HG02840 (cell line): ENCODE measurements at regions not wholly inside any gene's neighbourhood (a gene's known extent, or its start where the extent isn't known, plus 50 kb on each side); places are given as distances from the start of the nearest gene placed in this dataset.

Experiments used
- ATAC-seq: cut with Tn5 transposase; IDR thresholded peaks from one replicate; pipeline ENCODE4 v1.9.1; 2021; ENCODE audit warnings: mild to moderate bottlenecking, moderate library complexity, moderate number of reproducible peaks; ENCODE audit not compliant: unreplicated experiment, low FRiP score

DNA sequence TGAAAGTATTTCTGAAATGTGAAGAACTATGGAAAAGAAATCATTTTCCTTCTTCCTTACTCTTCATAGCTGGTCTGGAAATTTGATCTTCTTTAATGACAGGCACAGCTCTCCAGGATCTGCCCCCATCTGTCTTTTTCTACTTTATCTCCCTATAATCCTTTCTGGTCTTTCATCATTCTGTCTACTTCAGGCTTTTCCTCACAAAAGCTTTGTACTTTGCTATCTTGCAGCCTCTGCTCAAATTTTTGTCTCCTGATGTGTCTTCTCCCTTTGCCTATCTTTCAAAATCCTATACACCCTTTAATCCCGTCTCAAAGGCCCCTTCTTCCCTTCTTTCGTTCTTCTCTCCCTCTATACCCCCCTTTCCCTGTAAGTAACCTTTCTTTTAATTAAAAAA is 114.9 kb upstream of the ATP10B start:
- no peak for ATAC-seq

DNA sequence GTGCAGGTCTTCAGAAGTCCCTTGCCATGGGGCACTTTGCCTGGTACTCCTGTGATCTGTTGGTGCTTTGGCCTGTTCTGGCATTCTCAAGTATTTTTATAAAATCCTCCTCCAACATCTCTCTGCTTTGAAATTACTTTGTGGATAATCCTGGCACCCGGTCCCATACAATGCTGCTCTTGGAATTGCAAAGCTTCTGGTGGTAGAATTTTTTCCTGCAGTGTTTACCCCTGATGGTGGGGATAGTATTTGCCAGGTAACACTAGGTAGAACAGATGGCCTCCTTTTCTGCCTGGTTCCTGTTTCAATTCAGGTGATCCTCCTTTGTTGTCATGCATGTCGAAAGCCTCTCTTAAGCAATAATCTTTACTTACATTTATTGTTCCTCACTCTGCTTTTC is 109.8 kb upstream of the ATP10B start:
- ATAC-seq = no peak

DNA sequence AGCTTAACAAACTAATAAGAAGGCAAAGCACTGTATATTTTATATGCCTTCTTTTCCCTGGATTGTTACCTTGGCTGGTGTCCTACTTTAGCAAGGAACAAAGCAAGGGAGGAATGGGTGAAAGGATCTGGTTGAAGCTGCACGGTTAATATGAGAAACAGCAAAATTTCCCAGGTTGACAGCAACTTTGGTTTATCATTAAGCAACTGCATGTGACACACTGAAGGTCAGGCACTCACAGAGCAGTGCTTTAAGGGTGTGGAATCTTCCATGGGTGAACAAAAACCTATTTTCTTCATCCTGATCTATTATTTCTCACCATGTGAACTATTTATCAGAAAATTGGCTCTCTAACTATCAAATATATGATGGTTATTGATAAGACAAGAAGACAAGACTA is 109.0 kb upstream of the ATP10B start:
- no peak for ATAC-seq

GRCh38 chr5:160960592-160960991 is 108.6 kb upstream of the ATP10B start:
- ATAC-seq = no peak

DNA sequence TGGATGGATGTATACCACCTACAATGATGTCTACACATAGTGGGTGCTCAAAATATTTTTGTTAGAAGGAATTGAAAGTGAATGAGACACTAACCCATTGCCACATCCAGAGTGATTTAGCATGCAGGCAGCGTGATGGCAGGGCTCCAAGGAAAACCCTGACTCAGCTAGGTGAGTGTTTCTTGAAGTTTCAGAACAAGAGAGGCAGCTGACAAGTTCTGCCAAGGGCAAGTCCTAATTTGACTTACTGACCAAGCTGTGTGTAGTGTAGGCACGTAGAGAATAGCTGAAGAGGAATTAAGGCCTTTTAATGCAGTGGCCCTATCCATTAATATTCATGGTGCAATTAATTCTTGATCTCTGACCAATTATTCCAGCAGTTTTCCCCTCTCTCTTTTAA is 107.8 kb upstream of the ATP10B start:
- ATAC-seq = no peak

- peak; percentile 68 for ATAC-seq
Measured at GRCh38 chr5:160957312-160957861, 105.4 kb upstream of the ATP10B start.

- ATAC-seq = no peak
Measured at GRCh38 chr5:160956051-160956450, 104.0 kb upstream of the ATP10B start.

DNA sequence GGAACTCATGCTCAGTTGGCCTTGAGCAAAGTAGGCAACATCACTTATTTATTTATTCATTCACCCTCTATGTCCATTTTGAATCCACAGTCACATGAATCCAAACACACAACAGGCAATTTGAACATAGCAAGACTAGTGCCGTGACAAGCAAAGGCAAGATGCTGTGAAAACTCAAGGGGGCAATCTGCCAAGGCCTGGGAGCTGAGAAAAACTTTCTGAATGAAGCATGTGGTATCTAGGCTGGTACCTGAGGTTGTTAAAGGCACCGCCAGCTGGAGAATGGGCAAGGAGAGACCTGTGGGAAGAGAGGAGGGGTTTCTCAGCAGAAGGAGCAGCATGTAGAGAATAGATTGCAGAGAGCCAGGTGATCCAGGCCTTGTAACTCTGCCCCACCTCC is 98.3 kb upstream of the ATP10B start:
- no peak for ATAC-seq

DNA sequence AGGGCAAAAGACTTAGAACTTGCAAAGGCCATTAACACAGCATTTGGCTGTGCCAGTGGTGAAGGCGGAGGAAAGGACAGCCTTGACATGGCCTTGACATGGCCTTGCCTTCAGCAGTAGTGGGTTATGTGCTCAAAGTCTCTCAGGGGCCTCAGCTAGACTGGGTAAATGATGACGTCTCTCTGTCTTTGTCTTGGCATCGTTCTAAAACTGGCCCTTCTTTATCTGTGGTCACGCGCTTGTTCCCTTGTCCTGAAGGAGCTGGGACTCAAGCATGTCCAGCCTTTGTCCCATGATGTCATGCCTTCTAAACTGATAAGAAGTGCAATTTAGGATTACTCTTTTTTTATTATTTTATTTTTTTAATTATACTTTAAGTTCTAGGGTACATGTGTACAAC is 88.7 kb upstream of the ATP10B start:
- no peak for ATAC-seq

DNA sequence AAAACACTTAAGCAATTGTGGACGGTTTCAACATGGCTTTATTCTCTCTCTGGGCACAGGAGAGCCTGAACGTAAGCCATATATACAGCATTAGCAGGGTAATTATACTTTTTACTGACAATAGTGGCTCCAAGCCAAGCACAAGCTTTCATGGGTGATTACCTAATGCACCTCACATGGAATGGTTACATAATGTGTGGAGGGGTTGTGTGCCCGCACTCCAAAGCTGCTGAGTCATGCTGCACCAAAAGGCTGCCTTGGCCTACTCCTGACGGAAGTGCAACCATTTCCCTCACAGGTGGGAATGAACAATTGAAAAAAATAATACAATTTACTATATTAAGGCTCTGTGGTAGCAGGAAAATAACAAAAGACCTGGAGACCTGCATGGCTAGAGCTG is 86.5 kb upstream of the ATP10B start:
- no peak for ATAC-seq

- ATAC-seq = no peak
Measured at GRCh38 chr5:160937570-160937969, 85.6 kb upstream of the ATP10B start.

DNA sequence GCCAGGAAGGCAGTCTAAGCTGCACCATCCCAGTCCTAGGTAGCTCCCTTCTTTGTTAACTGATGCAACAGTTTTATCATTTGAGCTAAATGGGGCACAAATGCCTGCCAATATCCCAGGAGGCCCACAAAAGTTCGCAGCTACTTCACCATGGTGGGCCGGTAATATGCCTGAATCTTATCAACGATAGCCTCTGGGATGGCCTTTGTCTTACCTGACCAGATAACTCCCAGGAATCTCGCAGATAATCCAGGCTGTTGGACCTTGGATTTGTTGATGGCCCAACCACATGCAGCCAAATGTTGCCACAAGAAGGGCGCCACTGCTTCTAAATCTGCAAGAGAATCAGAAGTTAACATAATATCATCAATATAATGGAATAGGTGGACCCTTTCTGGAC is 83.8 kb upstream of the ATP10B start:
- no peak for ATAC-seq

GRCh38 chr5:160931283-160931682 is 79.3 kb upstream of the ATP10B start:
- ATAC-seq = no peak

GRCh38 chr5:160930406-160930805 is 78.4 kb upstream of the ATP10B start:
- no peak for ATAC-seq

DNA sequence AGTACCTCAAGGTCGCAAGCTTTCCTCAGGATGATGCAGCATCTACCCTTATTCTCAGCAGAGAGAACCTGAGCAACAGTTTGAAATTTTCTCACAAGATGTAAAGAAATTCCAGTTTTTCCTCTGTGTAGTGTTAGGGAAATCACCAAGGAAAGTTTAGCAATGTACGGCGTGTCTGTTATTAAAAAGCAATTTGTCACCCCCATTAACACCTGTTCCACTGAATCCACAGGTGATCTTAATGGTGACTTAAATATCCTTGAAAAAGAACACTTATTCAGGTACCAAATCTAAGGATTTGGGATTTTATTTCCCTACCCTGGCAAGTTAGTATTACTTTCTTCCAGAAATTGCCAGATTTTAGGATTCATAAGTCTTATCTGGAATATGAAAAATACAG is 77.9 kb upstream of the ATP10B start:
- ATAC-seq = no peak

GRCh38 chr5:160929360-160929759 is 77.3 kb upstream of the ATP10B start:
- no peak for ATAC-seq

GRCh38 chr5:160926428-160926827 is 74.4 kb upstream of the ATP10B start:
- no peak for ATAC-seq

DNA sequence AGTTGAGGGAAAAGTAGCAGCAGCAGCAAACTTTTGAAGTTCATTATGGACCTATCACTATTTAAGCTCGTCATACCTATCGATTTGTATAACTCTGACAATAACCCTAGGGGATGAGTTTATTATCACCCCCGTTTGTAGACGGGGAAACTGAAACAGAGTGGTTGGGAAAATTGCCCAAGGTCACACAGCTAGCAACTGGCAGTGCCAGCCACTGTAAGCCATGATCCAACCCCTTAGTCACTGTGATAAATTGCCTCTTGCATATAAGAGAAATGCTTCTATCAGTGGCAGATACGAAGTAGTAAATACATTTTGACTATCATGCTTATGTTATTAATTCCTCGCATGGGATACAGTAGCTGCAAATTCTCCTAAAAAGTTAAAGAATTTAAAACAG is 73.3 kb upstream of the ATP10B start:
- no peak for ATAC-seq

DNA sequence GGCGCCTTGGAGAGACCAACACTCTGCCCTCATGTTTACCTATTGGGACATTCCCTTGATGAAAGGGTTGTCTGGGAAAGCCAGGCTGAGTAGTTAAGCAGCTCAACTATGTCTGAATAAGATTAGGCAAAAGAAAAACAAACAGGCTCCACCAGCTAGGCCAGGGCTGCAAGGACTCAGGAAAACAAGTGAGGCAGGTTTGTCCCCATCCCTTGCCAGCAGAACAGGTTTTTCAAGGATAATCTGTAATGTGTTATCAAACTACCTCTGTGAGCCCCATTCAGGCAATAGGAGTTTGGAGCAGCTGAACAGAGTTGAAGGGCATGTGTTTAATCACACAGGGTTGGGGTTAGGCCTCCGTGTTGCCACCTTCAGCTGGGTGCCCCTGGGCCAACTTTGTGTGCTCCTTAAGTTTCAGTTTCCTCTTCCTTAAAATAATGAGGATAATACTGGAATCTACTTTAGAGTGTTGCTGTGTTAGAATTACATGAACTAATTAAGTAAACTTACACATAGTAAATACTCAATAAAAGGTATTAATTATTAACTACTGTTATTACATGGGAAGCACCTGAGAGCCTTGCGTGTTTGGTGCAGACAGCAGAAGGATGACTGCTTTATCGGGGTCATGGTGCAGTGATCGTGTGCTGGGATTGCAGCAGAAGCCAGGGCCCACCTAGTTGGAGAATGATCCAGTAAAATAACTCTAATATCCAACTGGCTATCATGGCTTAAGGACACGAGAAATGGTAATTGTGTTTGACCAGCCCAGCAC is 72.1 kb upstream of the ATP10B start:
- ATAC-seq = no peak

GRCh38 chr5:160923411-160923810 is 71.4 kb upstream of the ATP10B start:
- ATAC-seq = no peak

DNA sequence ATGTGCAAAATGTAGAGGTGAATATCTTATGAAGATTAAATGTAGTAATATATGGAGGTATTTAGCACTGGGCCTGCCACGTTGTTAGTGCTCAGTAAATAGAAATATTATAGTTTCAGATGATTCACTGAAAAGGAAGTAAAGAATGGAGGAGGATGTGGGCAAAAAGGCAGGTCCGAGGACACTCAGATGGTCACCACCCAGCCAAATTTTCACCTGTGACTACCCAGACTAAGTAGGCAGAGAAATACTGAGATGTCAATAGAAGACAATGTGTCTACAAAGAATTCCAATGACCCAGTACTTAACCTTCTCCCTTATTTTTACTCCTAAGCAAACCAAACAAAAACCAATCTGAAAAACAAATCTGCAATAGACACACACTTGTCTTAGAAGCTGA is 70.3 kb upstream of the ATP10B start:
- no peak for ATAC-seq

GRCh38 chr5:160921423-160922285 is 69.6 kb upstream of the ATP10B start:
- ATAC-seq = no peak
